HG03095 (cell line): ENCODE measurements at regions not wholly inside any gene's neighbourhood (a gene's known extent, or its start where the extent isn't known, plus 50 kb on each side); places are given as distances from the start of the nearest gene placed in this dataset.

Experiments used
- ATAC-seq: cut with Tn5 transposase; IDR thresholded peaks from one replicate; pipeline ENCODE4 v1.9.1; 2021; ENCODE audit warnings: moderate library complexity; ENCODE audit not compliant: unreplicated experiment

DNA sequence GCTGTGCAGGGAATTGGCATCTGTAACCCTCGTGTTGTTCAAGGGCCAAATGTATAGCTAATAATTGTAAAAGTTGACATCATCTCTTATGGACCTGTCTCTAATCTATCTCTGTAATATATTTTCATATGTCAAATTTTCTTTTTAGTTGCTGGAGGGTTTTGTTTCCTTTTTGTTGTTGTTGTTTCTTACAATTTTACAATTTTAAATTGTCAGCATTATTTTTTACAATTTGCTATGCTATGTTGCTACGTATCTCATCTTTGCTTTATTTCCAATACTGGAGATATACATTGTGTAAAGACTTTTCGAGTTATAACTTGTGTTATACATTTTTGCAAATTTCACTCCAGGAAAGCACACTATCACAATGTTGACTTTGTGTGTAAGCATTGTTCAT, 290.2 kb upstream of the SP4 start:
- ATAC-seq = no peak

DNA sequence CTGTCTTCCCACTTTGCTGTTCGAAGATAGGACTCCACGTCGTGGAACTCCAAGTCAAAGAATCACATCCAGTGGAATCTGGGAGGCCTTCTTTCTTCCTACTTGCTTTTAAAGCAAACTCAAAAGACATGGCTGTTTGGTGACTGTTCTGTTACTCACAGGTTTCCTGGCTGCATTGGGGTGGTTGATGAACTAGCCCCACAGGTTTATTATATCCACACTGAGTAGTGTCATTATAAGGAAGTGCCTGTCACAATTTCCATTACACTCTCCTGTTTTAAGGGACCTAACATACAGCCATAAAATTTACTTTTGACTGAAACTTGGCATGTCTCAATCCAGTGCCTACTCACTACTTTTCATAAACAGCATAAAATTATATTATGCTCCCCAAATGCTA, 287.3 kb upstream of the SP4 start:
- no peak for ATAC-seq

DNA sequence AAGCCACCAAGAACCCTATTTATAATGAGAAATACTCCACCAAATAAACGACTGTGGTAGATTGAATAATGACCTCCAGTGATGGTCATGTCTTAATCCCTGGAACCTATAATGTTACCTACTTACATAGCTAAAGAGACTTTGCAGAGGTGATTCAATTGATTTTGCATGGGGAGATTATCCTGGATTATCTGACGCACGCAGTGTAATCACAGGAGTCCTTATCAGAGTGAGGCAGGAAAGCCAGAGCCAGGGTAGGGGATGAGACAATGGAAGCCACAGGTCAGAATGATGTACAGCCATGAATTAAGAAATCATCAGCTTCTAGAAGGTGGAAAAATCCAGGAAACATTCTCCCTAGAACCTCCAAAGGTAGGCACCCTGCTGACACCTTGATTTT, 286.4 kb upstream of the SP4 start:
- no peak for ATAC-seq

DNA sequence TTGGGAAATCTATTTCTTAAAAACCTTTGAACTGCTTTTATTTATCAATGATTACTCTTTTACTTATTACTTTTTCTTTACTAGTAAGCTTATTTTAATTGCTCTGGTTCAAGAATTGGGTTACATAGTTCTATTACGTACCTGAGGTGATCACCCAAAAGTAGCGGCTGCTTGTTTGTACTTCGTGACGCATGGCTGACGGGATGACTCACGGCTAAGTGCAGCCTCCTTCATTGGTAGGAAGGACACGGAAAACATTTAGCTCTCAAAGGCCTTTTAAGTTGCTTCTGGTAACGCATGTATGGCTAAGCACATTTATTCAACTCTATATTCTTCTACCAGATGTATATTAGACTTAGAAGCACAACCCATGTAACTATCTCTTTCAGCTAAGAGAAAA, 285.8 kb upstream of the SP4 start:
- no peak for ATAC-seq

GRCh38 chr7:21146642-21147423, 281.1 kb upstream of the SP4 start:
- ATAC-seq = no peak

GRCh38 chr7:21149809-21150208, 278.1 kb upstream of the SP4 start:
- no peak for ATAC-seq

- ATAC-seq = no peak
Measured at GRCh38 chr7:21154614-21155013, 273.3 kb upstream of the SP4 start.

DNA sequence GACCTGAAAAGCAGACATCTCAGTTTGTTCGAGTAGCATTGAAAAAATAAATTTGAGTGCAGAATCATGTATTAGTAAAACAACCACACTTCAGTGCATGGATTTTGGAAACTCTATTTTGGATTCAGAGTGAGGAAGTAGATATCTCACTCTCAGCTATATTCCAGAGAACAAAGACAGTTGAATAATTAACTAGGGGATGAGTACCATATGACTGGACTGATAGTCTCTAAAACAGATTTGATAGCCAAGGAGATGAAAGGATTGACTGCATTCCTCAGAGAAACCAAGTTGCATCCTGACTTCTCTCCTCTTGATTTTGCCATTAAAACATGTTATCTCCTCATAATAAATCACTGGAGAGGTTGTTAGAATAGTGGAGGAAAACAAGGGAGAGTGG, 268.4 kb upstream of the SP4 start:
- no peak for ATAC-seq

GRCh38 chr7:21160401-21160800, 267.5 kb upstream of the SP4 start:
- ATAC-seq = no peak

GRCh38 chr7:21167942-21168341, 259.9 kb upstream of the SP4 start:
- no peak for ATAC-seq

- ATAC-seq = no peak
Measured at GRCh38 chr7:21169667-21170580, 258.0 kb upstream of the SP4 start.

GRCh38 chr7:21172800-21173199, 255.1 kb upstream of the SP4 start:
- no peak for ATAC-seq

- ATAC-seq = no peak
Measured at GRCh38 chr7:21173436-21173835, 254.4 kb upstream of the SP4 start.

DNA sequence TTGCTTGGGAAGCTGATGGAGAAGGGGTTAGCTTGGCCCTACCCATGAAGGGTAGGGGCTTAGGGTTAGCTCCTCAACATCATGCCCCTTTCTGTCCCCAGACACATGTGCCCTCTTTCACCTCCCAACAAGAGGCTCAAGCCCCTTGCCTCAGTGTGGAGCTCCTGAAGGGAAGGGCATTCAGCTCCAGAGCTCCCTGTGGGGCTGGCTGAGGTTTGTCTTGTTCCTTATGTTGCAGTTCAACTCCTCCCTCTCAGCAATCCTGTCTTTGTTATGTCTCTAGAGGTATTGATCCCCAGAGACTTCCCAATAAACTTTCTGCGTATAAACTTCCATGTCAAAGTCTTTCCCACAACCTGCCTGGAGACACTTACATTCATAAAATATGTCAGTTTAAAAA, 252.2 kb upstream of the SP4 start:
- ATAC-seq = no peak

DNA sequence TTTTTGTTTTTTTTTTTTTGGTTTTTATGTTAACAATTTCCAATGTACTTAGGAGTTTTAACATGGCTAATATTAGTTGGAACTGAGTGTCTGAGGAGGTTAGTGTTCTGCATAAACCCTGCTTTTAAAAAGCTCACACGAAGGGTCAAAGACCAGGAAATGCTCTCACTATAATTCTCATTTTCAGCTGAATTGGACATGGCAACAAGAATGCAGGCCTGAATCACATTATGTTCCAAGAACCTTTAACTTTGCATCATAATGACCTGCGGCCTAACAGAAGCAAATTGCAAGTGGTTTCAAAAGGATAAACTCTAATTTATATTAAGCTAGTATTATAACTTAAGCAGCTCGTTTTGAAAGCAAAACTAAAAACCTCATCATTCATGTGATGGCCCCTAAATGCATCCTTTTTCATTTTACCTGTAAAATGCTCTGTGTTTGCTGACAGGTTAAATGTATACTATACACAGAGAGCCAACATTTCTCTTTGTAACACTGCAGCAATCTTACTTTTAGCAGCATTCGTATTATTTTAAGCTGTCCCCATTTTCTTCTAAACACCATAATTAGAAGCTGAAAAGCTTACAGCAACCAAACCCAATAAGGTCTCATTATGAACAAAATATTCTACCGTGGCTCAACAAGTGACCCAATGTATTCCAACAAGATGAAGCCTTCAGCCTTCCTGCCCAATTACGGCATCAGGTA, 242.8 kb upstream of the SP4 start:
- ATAC-seq = no peak

GRCh38 chr7:21185653-21186265, 242.1 kb upstream of the SP4 start:
- no peak for ATAC-seq

GRCh38 chr7:21191321-21192073, 236.4 kb upstream of the SP4 start:
- ATAC-seq = no peak

DNA sequence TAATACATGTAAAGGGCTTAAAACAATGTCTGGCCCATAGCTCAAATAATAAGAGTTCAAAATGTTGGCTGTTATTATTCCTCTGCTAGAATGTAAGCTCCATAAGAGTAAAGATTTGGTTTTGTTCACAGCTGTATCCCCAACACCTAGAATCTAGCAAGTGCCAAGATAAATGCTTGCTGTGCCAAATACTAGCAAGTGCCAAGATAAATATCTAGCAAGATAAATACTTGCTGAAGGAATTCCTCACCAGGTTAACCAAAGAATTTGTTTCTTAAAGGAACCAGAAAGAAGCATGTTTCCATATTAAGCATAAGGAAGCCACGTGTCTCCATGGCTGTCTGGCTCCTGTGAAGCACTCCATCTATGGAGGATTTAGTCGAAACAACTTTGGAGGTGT, 235.2 kb upstream of the SP4 start:
- ATAC-seq = no peak

- no peak for ATAC-seq
Measured at GRCh38 chr7:21193895-21194294, 234.0 kb upstream of the SP4 start.

- no peak for ATAC-seq
Measured at GRCh38 chr7:21194936-21195335, 232.9 kb upstream of the SP4 start.
